ENCODE measurements at regions not wholly inside any gene's neighbourhood (a gene's known extent, or its start where the extent isn't known, plus 50 kb on each side); places are given as distances from the start of the nearest gene placed in this dataset.
"Not testable (repeated sequence)": the region's sequence is repeated elsewhere in the genome, so short reads cannot be mapped to it uniquely, and the experiment has no call there.

- no peak for DNase-seq
Measured at GRCh38 chr6:144479991-144480390, 194.9 kb downstream of the UTRN start.

DNA sequence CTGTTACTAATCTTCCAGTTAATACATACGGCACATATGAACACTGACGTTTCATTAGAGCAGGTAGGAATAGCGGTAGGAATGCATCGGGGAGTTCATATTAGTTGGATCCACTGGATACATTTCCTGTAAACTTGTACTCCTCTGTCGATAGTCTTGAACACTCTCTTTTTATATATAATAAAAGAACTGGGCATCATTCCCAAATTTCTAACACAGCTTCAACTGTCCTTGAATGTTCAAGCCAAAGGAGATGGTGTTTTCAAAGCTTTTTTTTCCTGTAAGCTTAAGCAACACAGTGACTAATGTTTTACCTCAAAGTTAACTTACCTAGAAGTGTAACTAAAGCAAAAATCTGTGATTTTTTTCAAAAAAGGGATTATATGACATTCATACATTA lies 195.3 kb downstream of the UTRN start:
- no peak for DNase-seq

DNA sequence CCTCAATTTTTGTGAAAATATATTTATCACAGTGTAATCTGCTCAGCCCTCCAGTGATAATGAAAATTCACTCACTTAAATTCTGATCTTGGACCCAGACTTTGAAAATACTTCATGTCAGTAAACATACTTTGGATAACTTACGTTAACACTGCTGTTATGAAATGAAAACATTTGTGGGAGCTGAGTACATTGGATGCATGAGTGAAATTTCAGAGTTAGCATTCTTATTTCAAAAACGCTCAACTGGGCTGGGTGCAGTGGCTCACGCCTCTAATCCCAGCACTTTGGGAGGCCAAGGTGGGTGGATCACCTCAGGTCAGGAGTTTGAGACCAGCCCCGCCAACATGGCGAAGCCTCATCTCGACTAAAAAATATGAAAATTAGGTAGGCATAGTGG lies 196.4 kb downstream of the UTRN start:
- no peak for DNase-seq

DNA sequence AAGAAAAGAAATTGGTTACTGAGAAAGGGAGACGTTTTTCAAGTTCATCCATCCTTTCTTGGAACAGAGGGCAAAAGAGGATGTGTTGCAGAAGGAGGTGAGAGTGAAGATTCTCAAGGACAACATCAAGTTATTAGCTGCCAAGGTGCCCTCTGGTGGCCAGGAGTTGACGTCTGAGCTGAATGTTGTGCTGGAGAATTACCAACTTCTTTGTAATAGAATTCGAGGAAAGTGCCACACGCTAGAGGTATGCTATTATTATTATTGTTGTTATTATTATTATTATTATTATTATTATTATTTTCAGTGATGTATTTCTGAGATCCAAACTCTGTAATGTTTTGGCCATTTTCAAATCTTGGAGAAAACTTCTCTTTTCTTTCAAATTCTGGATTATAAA lies 197.0 kb downstream of the UTRN start:
- DNase-seq, result peak; percentile 91

- no peak for DNase-seq
Measured at GRCh38 chr6:144485531-144485930, 200.4 kb downstream of the UTRN start.

DNA sequence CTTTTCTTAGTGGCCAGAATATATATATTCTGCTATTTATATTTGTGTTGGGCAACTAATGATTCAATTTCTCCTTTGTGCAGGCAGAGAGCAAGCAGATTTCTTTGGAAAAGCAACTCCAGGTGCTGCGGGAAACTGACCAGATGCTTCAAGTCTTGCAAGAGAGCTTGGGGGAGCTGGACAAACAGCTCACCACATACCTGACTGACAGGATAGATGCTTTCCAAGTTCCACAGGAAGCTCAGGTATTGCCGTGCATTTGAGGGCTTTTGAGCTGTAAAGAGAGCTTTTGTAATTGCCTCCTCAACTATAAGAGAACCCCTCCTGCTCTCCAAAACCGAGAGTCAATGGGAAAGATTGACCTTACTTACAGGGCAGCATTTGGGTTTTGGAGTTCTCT lies 203.5 kb downstream of the UTRN start:
- no peak for DNase-seq

- DNase-seq, result no peak
Measured at GRCh38 chr6:144493035-144493910, 208.1 kb downstream of the UTRN start.

DNA sequence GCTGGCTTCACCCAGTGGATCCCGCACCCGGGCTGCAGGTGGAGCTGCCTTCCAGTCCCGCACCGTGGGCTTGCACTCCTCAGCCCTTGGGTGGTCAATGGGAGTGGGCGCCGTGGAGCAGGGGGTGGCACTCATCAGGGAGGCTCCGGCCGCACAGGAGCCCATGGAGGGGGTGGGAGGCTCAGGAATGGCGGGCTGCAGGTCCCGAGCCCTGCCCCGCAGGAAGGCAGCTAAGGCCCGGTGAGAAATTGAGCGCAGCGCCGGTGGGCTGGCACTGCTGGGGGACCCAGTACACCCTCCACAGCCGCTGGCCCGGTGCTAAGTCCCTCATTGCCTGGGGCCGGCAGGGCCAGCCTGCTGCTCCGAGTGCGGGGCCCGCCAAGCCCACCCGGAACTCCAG lies 209.9 kb downstream of the UTRN start:
- not testable (repeated sequence) for DNase-seq

DNA sequence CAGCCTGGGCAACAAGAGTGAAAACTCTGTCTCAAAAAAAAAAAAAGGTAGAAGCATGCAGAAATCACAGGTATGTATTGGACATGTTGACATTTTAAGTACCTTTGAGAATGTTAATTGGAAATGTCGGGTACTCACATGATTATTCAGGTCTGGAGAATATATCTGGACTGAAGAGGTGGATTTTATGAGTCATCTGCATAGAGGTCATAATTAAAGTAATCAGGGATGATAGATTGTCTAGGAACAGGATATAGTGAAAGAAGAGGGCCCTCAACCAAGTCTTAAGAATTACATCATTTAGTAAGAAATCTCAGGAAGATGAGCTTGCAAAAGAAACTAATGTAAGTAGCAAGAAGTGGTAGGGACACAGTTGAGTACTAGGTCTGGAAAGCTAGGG lies 212.5 kb downstream of the UTRN start:
- DNase-seq, result no peak

GRCh38 chr6:144500892-144501291 lies 215.8 kb downstream of the UTRN start:
- peak; percentile 18 for DNase-seq

GRCh38 chr6:144505214-144505613 lies 220.1 kb downstream of the UTRN start:
- DNase-seq, result not testable (repeated sequence)

- not testable (repeated sequence) for DNase-seq
Measured at GRCh38 chr6:144506051-144506450, 220.9 kb downstream of the UTRN start.

DNA sequence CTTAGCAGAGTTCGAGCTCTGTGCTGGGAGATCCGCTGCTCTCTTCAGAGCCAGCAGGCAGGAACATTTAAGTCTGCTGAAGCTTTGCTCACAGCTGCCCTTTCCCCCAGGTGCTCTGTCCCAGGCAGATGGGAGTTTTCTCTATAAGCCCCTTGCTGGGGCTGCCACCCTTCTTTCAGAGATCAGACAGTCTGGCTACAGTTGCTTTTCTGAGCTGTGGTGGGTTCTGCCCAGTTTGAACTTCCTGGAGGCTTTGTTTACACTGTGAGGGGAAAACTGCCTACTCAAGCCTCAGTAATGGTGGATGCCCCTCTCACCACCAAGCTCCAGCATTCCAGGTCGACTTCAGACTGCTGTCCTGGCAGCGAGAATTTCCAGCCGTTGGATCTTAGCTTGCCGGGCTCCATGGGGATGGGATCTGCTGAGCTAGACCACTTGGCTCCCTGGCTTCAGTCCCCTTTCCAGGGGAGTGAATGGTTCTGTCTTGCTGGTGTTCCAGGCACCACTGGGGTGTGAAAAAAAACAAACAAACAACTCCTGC lies 222.7 kb downstream of the UTRN start:
- DNase-seq, result not testable (repeated sequence)

GRCh38 chr6:144510859-144511258 lies 225.7 kb downstream of the UTRN start:
- no peak for DNase-seq

- no peak for DNase-seq
Measured at GRCh38 chr6:144515761-144516160, 230.6 kb downstream of the UTRN start.

- no peak for DNase-seq
Measured at GRCh38 chr6:144519426-144519825, 234.3 kb downstream of the UTRN start.

- no peak for DNase-seq
Measured at GRCh38 chr6:144528743-144529425, 243.7 kb downstream of the UTRN start.

DNA sequence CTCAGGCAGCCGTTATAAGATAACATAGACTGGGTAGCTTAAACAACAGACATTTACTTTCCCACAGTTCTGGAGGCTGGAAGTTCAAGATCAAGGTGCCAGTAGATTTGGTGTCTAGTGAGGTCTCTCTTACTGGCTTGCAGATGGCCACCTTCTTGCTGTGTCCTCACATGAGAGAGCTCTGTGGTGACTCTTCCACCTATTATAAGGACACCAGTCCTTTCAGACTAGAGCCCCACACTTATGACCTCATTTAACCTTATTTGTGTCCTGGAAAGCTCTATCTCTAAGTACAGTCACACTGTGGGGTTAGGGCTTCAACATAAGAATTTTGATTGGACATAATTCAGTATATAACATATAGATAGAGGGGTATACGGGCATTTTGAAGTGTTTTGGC lies 245.0 kb downstream of the UTRN start:
- DNase-seq, result peak; percentile 6

DNA sequence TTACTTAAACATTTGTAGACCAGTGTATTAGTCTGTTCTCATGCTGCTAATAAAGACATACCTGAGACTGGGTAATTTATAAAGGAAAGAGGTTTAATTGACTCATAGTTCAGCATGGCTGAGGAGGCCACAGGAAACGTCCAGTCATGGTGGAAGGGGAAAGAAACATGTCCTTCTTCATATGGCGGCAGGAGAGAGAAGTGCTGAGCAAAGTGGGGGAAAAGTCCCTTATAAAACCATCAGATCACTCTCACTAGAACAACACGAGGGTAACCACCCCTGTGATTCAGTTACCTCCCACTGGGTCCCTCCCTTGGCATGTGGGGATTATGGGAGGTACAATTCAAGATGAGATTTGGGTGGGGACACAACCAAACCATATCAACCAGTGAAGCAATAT lies 247.1 kb downstream of the UTRN start:
- DNase-seq, result not testable (repeated sequence)

- no peak for DNase-seq
Measured at GRCh38 chr6:144534180-144534579, 249.0 kb downstream of the UTRN start.

DNA sequence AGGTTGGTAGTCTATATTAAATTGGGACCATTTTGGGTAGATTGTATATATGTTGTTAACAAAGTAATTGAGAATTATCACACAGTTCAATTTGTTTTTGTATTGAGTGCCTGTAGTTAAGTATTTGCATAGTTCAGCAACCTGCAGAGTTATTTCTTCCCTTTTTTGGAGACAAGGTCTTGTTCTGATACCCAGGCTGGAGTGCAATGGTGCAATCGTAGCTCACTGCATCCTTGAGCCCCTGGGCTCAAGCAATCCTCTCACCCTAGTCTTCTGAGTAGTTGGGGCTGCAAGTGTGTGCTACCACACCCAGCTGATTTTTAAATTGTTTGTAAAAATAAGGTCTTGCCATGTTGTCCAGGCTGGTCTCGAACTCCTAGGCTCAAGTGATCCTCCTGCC lies 250.5 kb downstream of the UTRN start:
- no peak for DNase-seq

GRCh38 chr6:144536079-144536478 lies 250.9 kb downstream of the UTRN start:
- DNase-seq, result no peak

- DNase-seq, result peak; percentile 78
Measured at GRCh38 chr6:144543006-144543871, 258.1 kb downstream of the UTRN start.
